Smooth muscle cell (in vitro differentiated cells): ENCODE measurements at regions not wholly inside any gene's neighbourhood (a gene's known extent, or its start where the extent isn't known, plus 50 kb on each side); places are given as distances from the start of the nearest gene placed in this dataset.

Source experiments
- DNase-seq: peaks from one replicate; lab custom pipeline; 2025; ENCODE audit not compliant: unreplicated experiment; lab: John Stamatoyannopoulos, UW
- H2AFZ ChIP-seq: fragments of 200-600 bp; sonication (generic); 2 replicates; pipeline ENCODE4 v1.6.0; 2016; ENCODE audit warnings: antibody characterized with exemption, low read depth, mild to moderate bottlenecking
- H3F3A ChIP-seq: fragments of 200-600 bp; sonication (generic); 2 replicates; pipeline ENCODE4 v1.6.0; 2017; ENCODE audit warnings: antibody characterized with exemption, low read depth
- H3K27ac ChIP-seq: fragments of 200-600 bp; sonication (generic); 2 replicates; pipeline ENCODE4 v1.5.1; 2016; ENCODE audit warnings: low read depth, mild to moderate bottlenecking
- H3K27me3 ChIP-seq: fragments of 200-600 bp; sonication (generic); 2 replicates; pipeline ENCODE4 v1.6.1; 2016; ENCODE audit warnings: low read depth, mild to moderate bottlenecking
- H3K36me3 ChIP-seq: fragments of 200-600 bp; sonication (generic); 2 replicates; pipeline ENCODE4 v1.5.1; 2016; ENCODE audit warnings: low read depth
- H3K4me1 ChIP-seq: fragments of 200-600 bp; sonication (generic); 2 replicates; pipeline ENCODE4 v1.5.1; 2016; ENCODE audit warnings: low read depth
- H3K4me2 ChIP-seq: fragments of 200-600 bp; sonication (generic); 2 replicates; pipeline ENCODE4 v1.6.0; 2016; ENCODE audit warnings: mild to moderate bottlenecking
- H3K4me3 ChIP-seq: fragments of 200-600 bp; sonication (generic); 2 replicates; pipeline ENCODE4 v1.5.1; 2016; ENCODE audit warnings: mild to moderate bottlenecking
- H3K79me2 ChIP-seq: fragments of 200-600 bp; sonication (generic); 2 replicates; pipeline ENCODE4 v1.6.0; 2016; ENCODE audit warnings: low read depth, mild to moderate bottlenecking
- H3K9ac ChIP-seq: fragments of 200-600 bp; sonication (generic); 2 replicates; pipeline ENCODE4 v1.6.0; 2016; ENCODE audit warnings: low read depth
- H3K9me3 ChIP-seq: fragments of 200-600 bp; sonication (generic); replicated peaks from 2 replicates; pipeline ENCODE4 v1.5.1; 2016; ENCODE audit warnings: low read depth
- H4K20me1 ChIP-seq: fragments of 200-600 bp; sonication (generic); 2 replicates; pipeline ENCODE4 v1.6.0; 2016; ENCODE audit warnings: low read depth
- WGBS: methylation state at CpG from one replicate; pipeline ENCODE4 v1.1.7; 2016; ENCODE audit warnings: low lambda C conversion rate; 5-methylcytosine and 5-hydroxymethylcytosine counted together
- TF ChIP-seq, protein P1 (sequence below): fragments of 200-600 bp; sonication (generic); IDR thresholded peaks from 2 replicates; pipeline ENCODE4 v1.5.1; 2017; ENCODE audit warnings: borderline replicate concordance, mild to moderate bottlenecking, antibody characterized with exemption; ENCODE audit not compliant: insufficient read depth, poor library complexity, severe bottlenecking

DNA sequence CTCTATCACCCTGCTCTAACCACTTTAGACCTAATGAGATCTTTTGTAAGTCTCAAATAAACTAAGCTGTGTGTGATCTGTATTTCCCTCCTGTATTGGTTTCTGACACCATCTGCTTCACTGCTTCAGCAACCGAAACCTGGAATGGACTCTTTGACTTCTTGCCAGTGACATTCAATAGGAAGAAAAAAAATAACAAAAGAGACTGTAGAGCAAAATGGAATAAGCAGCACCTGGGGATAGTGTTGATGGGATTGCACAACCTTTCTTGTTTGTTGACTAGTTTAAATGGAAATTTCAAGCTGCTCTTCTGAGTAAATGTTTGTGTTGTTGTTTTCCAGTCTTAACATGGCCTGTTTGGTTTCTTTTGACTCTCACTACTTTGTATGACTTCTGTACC lies 888.6 kb upstream of the SEL1L start:
- peaks cover 3% of the 10 kb centered on the region for H3F3A ChIP-seq
- H3K4me3 ChIP-seq: no peak overlapping the region
- H3K27me3 ChIP-seq: no peaks in the 10 kb centered on the region
- no peak overlapping the region for H2AFZ ChIP-seq
- no peaks in the 10 kb centered on the region for H3K79me2 ChIP-seq
- H3K4me2 ChIP-seq: no peak overlapping the region
- TF ChIP-seq, protein P1, sequence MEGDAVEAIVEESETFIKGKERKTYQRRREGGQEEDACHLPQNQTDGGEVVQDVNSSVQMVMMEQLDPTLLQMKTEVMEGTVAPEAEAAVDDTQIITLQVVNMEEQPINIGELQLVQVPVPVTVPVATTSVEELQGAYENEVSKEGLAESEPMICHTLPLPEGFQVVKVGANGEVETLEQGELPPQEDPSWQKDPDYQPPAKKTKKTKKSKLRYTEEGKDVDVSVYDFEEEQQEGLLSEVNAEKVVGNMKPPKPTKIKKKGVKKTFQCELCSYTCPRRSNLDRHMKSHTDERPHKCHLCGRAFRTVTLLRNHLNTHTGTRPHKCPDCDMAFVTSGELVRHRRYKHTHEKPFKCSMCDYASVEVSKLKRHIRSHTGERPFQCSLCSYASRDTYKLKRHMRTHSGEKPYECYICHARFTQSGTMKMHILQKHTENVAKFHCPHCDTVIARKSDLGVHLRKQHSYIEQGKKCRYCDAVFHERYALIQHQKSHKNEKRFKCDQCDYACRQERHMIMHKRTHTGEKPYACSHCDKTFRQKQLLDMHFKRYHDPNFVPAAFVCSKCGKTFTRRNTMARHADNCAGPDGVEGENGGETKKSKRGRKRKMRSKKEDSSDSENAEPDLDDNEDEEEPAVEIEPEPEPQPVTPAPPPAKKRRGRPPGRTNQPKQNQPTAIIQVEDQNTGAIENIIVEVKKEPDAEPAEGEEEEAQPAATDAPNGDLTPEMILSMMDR: no peak
- no peaks in the 10 kb centered on the region for H3K4me1 ChIP-seq
- H3K9ac ChIP-seq: no peak overlapping the region
- no peak for DNase-seq
- 91% methylated on average over 1 of the region's 1 CpG for WGBS
- H4K20me1 ChIP-seq: no peaks in the 10 kb centered on the region
- H3K36me3 ChIP-seq: no peaks in the 10 kb centered on the region
- H3K9me3 ChIP-seq: no peaks in the 10 kb centered on the region
- H3K27ac ChIP-seq: no peak overlapping the region

DNA sequence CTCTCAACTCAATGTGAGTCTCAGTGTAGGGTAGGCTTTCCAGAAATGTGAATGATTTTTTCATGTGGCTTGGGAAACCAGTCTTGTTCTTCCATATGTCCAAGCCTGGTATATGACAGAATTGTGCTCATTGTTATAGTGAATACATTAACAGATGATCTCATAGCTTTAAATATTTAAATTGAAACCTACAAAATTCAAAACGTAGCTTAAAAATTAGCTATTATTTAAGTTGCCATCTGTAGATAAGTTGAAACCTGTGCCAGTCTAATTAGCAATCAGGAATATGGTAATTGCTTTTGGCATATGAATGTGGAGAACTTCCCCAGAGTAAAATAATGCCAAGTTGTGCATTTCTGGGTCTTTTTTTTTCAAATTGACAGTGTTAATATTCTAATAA lies 891.6 kb upstream of the SEL1L start:
- TF ChIP-seq, protein P1: no peak
- Histone ChIP-seq H3K27me3 (no peaks in the 10 kb centered on the region), H3K4me1 (no peaks in the 10 kb centered on the region), H3K4me2 (no peak overlapping the region), H3K9ac (no peak overlapping the region), H3K27ac (no peak overlapping the region), H3K9me3 (no peaks in the 10 kb centered on the region), H4K20me1 (no peaks in the 10 kb centered on the region), H3K79me2 (no peaks in the 10 kb centered on the region), H3F3A (no peaks in the 10 kb centered on the region), H3K36me3 (no peaks in the 10 kb centered on the region), H2AFZ (no peak overlapping the region), H3K4me3 (no peak overlapping the region)
- no peak for DNase-seq
- WGBS: 89% methylated on average over 1 of the region's 1 CpG

- H3K36me3 ChIP-seq: no peaks in the 10 kb centered on the region
- no peaks in the 10 kb centered on the region for H3F3A ChIP-seq
- no peak for DNase-seq
- no peak overlapping the region for H3K4me3 ChIP-seq
- no peaks in the 10 kb centered on the region for H3K79me2 ChIP-seq
- no peaks in the 10 kb centered on the region for H3K27me3 ChIP-seq
- H2AFZ ChIP-seq: no peak overlapping the region
- TF ChIP-seq, protein P1: no peak
- H3K27ac ChIP-seq: no peak overlapping the region
- no peaks in the 10 kb centered on the region for H4K20me1 ChIP-seq
- no peaks in the 10 kb centered on the region for H3K9me3 ChIP-seq
- H3K4me1 ChIP-seq: no peaks in the 10 kb centered on the region
- H3K9ac ChIP-seq: no peak overlapping the region
- H3K4me2 ChIP-seq: no peak overlapping the region
Observed at GRCh38 chr14:82431031-82431430, 897.4 kb upstream of the SEL1L start.

DNA sequence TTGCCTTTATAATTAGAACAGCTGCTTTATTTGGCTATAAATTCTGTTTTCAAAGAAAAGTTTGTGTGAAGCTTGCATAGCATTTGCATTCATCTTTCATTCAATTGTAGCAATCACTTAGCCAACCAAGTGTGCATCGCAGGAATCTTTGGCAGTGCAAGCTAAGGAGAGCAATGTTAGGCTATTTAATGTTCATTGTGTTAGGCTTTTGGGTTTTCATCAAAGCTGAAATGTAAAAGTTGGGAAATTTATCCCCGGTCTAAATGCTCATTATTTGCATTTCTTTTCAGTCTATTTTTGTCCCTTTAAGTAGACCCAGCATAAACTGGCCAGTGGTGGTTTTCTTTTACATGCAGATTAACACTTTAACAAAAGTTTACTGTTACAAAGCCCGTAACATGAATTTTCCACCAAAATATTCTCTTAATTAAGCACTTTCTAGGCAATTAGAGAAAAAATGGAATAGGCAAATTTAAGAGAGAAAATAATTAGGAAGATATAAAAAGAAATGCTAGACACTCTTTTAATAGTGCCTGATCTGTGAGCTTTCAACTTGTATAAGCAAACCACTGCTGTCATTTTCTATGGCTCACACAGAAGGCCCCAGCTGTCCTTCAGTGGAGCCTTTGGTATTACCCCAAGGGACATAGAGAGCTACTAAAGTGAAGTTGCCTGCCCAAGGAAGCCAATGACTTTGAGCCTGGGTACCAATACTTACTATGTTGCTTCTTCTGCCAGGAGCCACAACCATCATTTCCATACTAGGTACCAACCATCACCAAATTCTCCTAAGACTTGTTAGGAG lies 898.9 kb upstream of the SEL1L start:
- Histone ChIP-seq H3K4me1 (no peaks in the 10 kb centered on the region), H3K4me3 (no peak overlapping the region), H3K27me3 (no peaks in the 10 kb centered on the region), H2AFZ (no peak overlapping the region), H3K4me2 (peak overlapping the region; percentile 55), H3K9ac (no peak overlapping the region), H3F3A (no peaks in the 10 kb centered on the region), H3K36me3 (no peaks in the 10 kb centered on the region), H3K9me3 (no peaks in the 10 kb centered on the region), H3K79me2 (no peaks in the 10 kb centered on the region), H3K27ac (no peak overlapping the region), H4K20me1 (no peaks in the 10 kb centered on the region)
- TF ChIP-seq, protein P1: no peak
- no peak for DNase-seq
- WGBS: 62% methylated on average over 3 of the region's 3 CpGs
